GM19043 (cell line): ENCODE measurements at regions not wholly inside any gene's neighbourhood (a gene's known extent, or its start where the extent isn't known, plus 50 kb on each side); places are given as distances from the start of the nearest gene placed in this dataset.

Experiments
- ATAC-seq: cut with Tn5 transposase; IDR thresholded peaks from one replicate; pipeline ENCODE4 v1.9.1; 2021; ENCODE audit warnings: low read depth; ENCODE audit not compliant: unreplicated experiment

GRCh38 chr7:41315764-41316163, 387.1 kb downstream of the INHBA start:
- no peak for ATAC-seq

DNA sequence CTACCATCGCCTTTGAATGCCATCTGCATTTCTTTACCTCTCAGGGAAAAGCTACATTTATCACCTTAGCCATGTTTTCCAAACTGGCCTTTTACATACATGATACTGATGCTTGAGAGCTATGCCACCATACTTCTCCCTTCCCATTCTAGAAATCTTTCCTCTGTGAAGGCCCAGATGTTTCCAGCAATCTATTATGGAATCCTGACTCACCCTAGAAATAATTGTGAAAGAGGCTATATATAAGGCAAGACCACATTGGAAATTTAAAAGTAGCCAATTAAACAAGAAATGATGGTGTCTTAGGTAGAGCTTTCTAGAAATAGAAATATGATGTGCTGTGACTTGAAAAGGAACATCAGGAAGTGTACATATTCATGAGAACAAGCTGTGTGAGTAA, 389.7 kb downstream of the INHBA start:
- ATAC-seq = no peak

GRCh38 chr7:41312235-41312634, 390.7 kb downstream of the INHBA start:
- no peak for ATAC-seq

- no peak for ATAC-seq
Observed at GRCh38 chr7:41311301-41311700, 391.6 kb downstream of the INHBA start.

GRCh38 chr7:41306486-41306885, 396.4 kb downstream of the INHBA start:
- no peak for ATAC-seq

DNA sequence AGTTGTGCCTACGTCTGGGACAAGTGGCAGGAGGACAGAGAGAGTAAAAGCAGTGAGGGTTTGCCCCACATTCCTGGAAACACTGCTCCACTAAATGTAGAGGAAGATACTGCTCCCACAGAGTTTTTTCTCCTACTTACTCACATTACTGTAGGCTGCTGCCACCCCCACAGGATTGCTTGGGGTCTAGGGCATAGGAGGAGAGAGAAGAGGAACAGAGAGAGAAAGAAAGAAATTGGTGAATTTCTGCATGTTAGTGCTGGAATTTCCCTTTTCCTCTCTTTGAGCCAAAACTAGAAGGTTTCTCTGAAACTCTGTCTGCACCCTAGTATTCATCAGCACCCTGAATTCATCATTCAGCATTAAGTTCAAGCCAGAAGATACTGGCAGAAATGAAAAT, 397.9 kb downstream of the INHBA start:
- ATAC-seq = no peak

GRCh38 chr7:41303709-41304108, 399.2 kb downstream of the INHBA start:
- ATAC-seq = no peak

DNA sequence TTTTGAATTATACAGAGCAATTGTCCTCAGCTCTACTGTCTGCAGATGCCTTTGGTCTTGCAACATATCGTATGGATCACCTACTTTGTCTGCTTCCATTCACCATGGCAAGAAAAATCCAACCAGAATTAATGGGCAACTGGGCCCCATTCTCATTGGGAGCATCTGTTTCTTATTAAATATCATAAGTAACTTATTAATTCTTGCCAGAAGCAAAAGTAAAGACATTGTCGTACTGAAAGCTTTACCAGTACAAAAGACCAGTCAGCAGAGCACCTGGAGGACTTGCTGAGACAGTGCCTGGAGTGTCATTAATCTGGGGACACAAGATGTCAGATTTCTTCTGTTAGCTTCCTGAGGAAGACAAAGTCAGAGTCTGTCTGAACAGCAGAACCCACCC, 404.5 kb downstream of the INHBA start:
- no peak for ATAC-seq

DNA sequence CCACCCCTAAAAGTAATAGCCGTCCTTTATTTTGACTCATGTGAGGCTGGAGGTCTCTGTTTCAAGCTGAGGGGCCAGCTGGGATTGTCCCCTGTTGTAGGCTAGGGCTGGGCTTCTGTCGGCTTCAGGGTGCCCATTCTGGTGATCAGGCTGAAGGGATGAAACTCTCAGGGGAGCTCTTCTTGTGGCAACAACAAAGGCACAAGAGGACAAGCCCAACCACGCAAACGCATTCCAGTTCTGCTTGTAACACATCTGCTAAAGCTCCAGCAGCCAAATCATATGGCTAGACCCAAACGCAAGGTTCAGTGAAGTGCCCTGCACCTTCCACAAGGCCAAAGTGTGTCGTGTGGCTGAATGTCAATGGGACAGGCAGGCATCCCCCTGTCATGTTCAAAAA, 405.7 kb downstream of the INHBA start:
- ATAC-seq = no peak

- ATAC-seq = no peak
Observed at GRCh38 chr7:41295455-41295815, 407.5 kb downstream of the INHBA start.

GRCh38 chr7:41294556-41295454, 408.1 kb downstream of the INHBA start:
- no peak for ATAC-seq

DNA sequence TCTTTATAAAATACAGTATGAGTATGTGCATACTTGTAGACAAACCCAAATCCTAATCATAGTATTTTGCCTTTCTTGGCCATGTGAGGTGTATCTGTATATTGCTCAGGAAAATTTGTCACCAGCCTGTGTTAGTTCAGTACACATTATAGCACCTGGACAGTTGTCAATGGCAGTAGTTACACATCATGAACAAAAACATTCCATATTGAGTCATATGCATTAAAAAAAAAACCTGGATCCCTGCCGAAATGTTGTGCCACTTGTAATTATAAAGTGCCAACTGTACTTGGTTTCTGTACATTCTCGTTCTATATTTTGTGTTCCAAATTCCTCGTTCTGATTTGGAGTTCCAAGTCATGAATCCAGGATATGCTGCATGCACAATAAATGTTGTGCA, 410.4 kb downstream of the INHBA start:
- ATAC-seq = no peak

DNA sequence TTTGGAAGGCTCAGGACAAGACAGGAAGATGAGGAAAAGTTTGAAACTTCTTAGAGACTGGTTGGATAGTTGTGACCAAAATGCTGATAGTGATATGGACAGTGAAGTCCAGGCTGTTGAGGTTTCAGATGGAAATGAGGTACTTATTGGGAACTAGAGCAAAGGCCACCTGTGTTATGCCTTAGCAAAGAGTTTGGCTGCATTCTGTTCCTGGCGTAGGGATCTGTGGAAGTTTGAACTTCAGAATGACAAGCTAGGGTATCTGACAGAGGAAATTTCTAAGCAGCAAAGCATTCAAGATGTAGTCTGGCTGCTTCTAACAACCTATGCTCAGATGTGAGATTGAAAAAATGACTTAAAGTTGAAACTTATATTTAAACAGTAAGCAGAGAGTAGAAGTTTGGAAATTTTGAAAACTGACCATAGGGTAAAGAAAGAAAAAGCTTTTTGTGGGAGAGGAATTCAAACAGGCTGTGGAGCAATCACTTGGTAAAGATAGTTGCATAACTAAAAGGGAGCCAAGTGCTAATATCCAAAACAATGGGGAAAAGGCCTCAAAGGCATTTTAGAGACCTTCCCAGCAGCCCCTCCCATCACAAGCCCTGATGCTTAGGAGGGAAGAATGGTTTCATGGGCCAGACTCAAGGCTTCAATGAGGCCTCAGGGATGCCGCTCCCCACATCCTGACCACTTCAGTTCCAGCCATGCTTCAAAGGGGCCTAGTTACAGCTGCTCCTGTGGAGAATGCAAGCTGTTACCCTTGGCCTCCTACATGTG, 415.1 kb downstream of the INHBA start:
- no peak for ATAC-seq

DNA sequence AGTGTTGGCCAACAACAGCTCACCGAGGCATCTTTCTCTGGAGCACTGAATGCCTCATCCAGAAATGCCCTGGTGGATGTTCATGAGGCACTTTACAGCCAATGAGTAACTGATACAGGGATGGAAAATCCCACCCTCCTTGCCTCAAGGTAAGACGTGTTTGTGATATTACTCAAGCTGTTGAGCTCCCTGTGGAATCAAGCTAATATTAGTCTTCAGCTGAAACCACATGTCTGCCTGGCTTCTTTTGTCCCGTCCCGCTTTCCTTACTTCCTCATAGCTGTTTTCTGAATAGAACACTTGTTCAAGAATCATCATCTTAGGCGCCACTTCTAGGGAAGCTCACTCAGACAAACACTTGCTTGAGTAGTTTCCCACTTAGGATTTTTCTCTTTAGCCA, 422.4 kb downstream of the INHBA start:
- ATAC-seq = no peak

DNA sequence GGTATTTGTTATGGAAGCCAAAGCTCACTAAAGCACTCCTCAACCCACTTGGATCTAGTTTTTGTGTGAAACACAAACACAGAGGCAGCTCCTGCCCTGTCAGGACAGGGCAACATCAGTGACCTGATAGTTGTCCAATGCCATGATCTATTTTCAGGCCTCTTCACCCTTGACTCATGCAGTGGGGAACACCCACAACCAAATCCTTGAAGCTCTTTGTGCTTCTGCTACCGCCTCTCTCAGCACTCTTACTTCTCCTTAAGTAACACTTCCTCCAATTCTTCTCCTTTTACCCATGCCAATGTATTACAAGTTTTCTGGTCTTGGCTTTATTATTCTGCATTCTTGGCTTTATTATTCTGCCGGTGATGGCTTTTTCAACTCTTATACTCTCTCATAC, 425.3 kb downstream of the INHBA start:
- no peak for ATAC-seq

DNA sequence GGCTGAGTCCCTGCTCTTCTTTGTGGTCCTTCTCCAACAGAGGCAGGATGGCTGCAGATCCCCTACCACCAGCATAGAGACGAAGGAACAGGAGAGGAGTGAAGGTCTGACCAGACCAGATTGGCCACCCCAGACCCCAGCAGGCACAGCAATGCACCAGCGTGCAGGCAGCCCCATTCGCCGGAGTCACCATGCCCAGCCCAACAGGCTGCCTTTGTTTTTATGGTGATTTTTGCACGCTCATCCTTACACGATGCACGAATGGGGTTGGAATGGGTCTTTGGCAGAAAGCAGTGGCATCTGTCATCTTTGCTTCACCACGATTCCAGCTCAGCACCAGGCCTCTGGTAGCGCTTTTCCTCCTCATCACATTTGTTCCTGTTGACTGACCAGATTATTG, 427.6 kb downstream of the INHBA start:
- no peak for ATAC-seq

- ATAC-seq = no peak
Observed at GRCh38 chr7:41274179-41274578, 428.7 kb downstream of the INHBA start.

DNA sequence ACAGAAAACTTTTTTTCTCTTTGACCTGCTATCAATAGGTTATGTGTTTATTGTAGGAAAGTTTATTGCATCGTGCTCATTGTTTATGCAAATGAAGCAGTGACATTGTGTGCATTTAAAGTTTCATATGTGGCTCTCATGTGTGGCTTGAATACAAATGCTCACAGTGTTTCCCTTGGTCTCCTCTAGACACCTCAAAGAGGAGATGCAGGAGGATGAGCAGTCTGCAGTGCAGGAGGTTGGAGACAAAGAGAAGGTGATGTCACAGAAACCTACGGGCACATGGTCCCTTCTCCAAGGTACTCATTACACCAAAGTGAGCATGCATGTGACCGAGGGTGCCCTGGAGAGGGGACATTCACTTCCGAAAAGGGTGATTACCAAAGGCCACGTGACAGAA, 430.2 kb downstream of the INHBA start:
- no peak for ATAC-seq

DNA sequence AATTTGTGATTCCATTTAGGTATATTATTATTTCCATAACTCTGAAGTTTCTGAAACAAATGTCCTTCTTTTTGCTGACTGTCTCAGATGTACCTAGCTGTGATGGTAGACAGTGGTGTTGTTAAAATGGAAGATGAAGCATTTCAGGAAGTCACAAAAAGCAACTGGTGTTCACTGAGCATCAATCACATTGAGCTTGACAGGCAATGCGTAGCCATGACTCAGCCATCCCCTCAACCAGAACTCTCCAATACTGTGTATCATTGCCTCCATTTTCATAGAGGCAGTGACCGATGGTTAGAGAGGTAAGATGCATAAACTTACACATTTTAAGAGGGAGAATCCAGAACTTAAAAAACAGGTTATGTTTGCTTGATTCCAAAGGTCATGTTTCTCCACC, 434.0 kb downstream of the INHBA start:
- ATAC-seq = no peak

DNA sequence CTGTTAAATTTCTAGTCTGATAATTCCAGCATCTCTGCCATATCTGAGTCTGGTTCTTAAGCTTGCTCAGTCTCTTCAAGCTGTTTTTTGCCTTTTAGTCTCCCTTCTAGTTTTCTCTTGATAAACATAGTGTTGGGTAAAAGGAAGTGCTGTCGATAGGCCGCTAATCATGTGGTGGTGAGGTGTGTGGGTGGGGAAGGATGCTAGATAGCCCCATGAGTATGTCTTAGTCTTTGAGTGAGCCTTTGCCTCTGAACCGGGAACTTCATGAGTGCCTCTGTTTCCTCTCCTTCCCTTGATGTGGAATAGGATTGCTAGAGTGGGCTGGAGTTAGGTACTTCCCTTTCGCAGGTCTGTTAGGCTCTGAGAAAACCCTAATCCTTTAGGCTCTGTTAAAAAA, 441.8 kb downstream of the INHBA start:
- ATAC-seq = no peak

DNA sequence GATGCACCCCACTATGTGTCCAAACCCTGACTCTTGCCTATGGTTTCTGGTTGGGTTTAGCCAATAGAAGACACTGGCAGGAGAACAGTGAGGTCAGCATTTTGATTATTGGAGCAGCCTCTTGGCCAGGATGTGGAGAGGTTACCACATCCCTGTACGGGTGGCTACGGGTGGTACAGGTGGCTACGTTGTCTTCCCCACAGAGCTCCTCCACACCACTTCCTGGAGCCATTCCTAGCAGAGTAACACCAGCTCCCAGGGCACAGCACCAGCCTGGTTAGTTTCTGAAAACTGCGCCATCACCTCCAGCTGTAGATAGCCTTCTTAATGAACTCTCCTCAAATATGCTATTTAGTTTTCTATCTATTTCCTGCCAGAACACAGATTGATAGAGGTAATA, 445.2 kb downstream of the INHBA start:
- no peak for ATAC-seq
